GM21381 (cell line): ENCODE measurements at regions not wholly inside any gene's neighbourhood (a gene's known extent, or its start where the extent isn't known, plus 50 kb on each side); places are given as distances from the start of the nearest gene placed in this dataset.
"Not testable (repeated sequence)": the region's sequence is repeated elsewhere in the genome, so short reads cannot be mapped to it uniquely, and the experiment has no call there.

Source experiments
- ATAC-seq: cut with Tn5 transposase; IDR thresholded peaks from one replicate; pipeline ENCODE4 v1.9.1; 2021; ENCODE audit warnings: mild to moderate bottlenecking, moderate library complexity; ENCODE audit not compliant: unreplicated experiment

- ATAC-seq = not testable (repeated sequence)
Observed at GRCh38 chr16:22572331-22573224, 61.9 kb downstream of the NPIPB5 start.

- not testable (repeated sequence) for ATAC-seq
Observed at GRCh38 chr16:22573225-22573530, 62.5 kb downstream of the NPIPB5 start.

- ATAC-seq = not testable (repeated sequence)
Observed at GRCh38 chr16:22576506-22576905, 65.8 kb downstream of the NPIPB5 start.

- not testable (repeated sequence) for ATAC-seq
Observed at GRCh38 chr16:22583195-22583594, 72.5 kb downstream of the NPIPB5 start.

- ATAC-seq = not testable (repeated sequence)
Observed at GRCh38 chr16:22584459-22584858, 73.8 kb downstream of the NPIPB5 start.

GRCh38 chr16:22584941-22585340, 74.2 kb downstream of the NPIPB5 start:
- ATAC-seq = not testable (repeated sequence)

GRCh38 chr16:22585431-22585830, 74.7 kb downstream of the NPIPB5 start:
- not testable (repeated sequence) for ATAC-seq

GRCh38 chr16:22586732-22587131, 76.0 kb downstream of the NPIPB5 start:
- ATAC-seq = not testable (repeated sequence)

GRCh38 chr16:22589757-22590156, 79.1 kb downstream of the NPIPB5 start:
- ATAC-seq = not testable (repeated sequence)

GRCh38 chr16:22596445-22597045, 85.9 kb downstream of the NPIPB5 start:
- not testable (repeated sequence) for ATAC-seq

GRCh38 chr16:22603744-22604143, 93.1 kb downstream of the NPIPB5 start:
- not testable (repeated sequence) for ATAC-seq

- ATAC-seq = peak; percentile 59
Observed at GRCh38 chr16:22606619-22607018, 95.9 kb downstream of the NPIPB5 start.

- not testable (repeated sequence) for ATAC-seq
Observed at GRCh38 chr16:22609798-22610197, 99.1 kb downstream of the NPIPB5 start.

GRCh38 chr16:22611128-22611527, 100.4 kb downstream of the NPIPB5 start:
- ATAC-seq = not testable (repeated sequence)

GRCh38 chr16:22614271-22614947, 103.7 kb downstream of the NPIPB5 start:
- no peak for ATAC-seq

- ATAC-seq = no peak
Observed at GRCh38 chr16:22618842-22619241, 108.2 kb downstream of the NPIPB5 start.

- ATAC-seq = no peak
Observed at GRCh38 chr16:22621586-22622155, 111.0 kb downstream of the NPIPB5 start.

- ATAC-seq = no peak
Observed at GRCh38 chr16:22622703-22623102, 112.0 kb downstream of the NPIPB5 start.

- ATAC-seq = no peak
Observed at GRCh38 chr16:22623351-22623781, 112.7 kb downstream of the NPIPB5 start.

GRCh38 chr16:22624038-22624799, 113.5 kb downstream of the NPIPB5 start:
- no peak for ATAC-seq
